ENCODE measurements at regions not wholly inside any gene's neighbourhood (a gene's known extent, or its start where the extent isn't known, plus 50 kb on each side); places are given as distances from the start of the nearest gene placed in this dataset.
A peak's percentile ranks its signal among the peaks of the same experiment; 100 is the strongest.

DNA sequence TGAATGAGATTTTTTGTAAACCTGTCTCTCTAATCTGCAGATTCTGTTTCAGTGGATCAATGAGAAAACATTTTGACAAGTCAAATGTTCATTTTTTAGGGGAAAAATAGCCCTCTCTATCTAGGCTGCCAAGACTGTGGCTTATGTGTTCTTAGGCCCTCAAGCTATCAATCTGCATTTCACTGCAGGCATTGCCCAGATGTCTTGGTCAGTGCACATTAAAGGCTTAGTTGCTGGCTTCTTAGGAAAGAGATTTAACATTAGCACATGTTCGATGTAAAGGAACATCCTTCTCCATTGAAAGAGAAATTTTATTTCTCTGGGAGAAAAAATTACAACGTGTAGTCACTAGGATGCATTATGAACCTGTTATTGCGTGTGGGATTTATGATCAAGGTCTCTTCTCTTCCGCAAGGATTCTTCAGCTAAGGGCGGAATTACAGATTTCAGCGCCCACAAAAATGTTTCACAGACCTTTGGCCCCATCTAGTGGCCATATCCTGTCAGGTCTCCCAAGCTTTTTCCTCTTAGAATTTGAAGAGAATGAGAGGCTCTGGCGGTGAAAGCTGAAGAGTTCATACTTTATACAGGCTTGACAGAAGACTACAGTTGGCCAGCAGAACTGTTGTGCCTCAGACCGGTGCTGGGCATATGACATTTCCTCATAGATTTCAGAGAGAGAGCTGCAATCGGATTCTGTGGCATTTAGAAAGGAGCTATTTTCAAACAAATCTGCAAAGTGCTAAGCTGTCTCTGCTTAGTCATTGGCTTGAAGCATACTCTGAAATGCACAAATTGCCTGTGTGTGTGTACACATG lies 144.6 kb upstream of the NOCT start:
- peak; percentile 72 for ATAC-seq
- TF ChIP-seq GLIS3 (CRISPR knock-in tag; IDR thresholded peaks at IDR 0.05): no peak

DNA sequence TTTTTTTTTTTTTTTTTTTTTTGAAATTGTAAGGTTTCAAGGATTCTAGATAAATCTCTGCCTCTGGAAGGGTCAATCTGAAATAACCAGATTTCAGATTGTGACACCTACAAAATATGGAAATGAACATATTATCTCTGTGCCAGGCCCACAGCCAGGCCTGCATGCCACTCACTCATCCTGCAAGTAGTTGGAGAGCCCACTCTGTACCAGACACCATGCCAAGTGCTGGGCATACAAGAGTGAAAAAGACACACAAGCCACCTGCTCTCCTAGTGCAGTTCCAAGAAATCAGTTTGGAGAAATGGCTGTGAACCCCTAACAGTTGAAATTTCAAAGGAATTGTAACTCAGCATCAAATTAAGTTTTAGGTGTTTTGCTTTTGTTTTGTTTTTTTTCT lies 145.9 kb upstream of the NOCT start:
- TF ChIP-seq CSDC2 (CRISPR knock-in tag; IDR thresholded peaks at IDR 0.05) (no peak), ESRRG (CRISPR knock-in tag; IDR thresholded peaks at IDR 0.05) (no peak), OSR1 (CRISPR knock-in tag; IDR thresholded peaks at IDR 0.05) (no peak), CREB5 (CRISPR knock-in tag; IDR thresholded peaks at IDR 0.05; ENCODE audit: low read depth) (no peak), ARNTL (CRISPR knock-in tag; IDR thresholded peaks at IDR 0.05; ENCODE audit: borderline replicate concordance, low read depth) (no peak), PPARA (CRISPR knock-in tag; IDR thresholded peaks at IDR 0.05; ENCODE audit: borderline replicate concordance) (no peak), RARB (CRISPR knock-in tag; IDR thresholded peaks at IDR 0.05) (no peak), ZNF70 (CRISPR knock-in tag; IDR thresholded peaks at IDR 0.05) (no peak), ZFP30 (CRISPR knock-in tag; IDR thresholded peaks at IDR 0.05) (no peak), TCF4 (CRISPR knock-in tag; IDR thresholded peaks at IDR 0.05; ENCODE audit: borderline replicate concordance) (no peak), TOX (CRISPR knock-in tag; IDR thresholded peaks at IDR 0.05; ENCODE audit: borderline replicate concordance) (no peak), SNAI2 (CRISPR knock-in tag; IDR thresholded peaks at IDR 0.05) (no peak), ISL1 (CRISPR knock-in tag; IDR thresholded peaks at IDR 0.05) (no peak), GLIS3 (CRISPR knock-in tag; IDR thresholded peaks at IDR 0.05) (no peak), POU6F1 (CRISPR knock-in tag; IDR thresholded peaks at IDR 0.05; ENCODE audit: borderline replicate concordance, low read depth) (no peak), BACH2 (CRISPR knock-in tag; IDR thresholded peaks at IDR 0.05; ENCODE audit: borderline replicate concordance) (no peak), ZNF8 (CRISPR knock-in tag; IDR thresholded peaks at IDR 0.05) (no peak), TSHZ2 (CRISPR knock-in tag; IDR thresholded peaks at IDR 0.05) (no peak), ZC3H10 (CRISPR knock-in tag; IDR thresholded peaks at IDR 0.05) (no peak)
- TF ChIP-seq, protein P1, sequence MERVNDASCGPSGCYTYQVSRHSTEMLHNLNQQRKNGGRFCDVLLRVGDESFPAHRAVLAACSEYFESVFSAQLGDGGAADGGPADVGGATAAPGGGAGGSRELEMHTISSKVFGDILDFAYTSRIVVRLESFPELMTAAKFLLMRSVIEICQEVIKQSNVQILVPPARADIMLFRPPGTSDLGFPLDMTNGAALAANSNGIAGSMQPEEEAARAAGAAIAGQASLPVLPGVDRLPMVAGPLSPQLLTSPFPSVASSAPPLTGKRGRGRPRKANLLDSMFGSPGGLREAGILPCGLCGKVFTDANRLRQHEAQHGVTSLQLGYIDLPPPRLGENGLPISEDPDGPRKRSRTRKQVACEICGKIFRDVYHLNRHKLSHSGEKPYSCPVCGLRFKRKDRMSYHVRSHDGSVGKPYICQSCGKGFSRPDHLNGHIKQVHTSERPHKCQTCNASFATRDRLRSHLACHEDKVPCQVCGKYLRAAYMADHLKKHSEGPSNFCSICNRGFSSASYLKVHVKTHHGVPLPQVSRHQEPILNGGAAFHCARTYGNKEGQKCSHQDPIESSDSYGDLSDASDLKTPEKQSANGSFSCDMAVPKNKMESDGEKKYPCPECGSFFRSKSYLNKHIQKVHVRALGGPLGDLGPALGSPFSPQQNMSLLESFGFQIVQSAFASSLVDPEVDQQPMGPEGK (CRISPR knock-in tag; IDR thresholded peaks at IDR 0.05; ENCODE audit: borderline replicate concordance): no peak
- no peak for ATAC-seq

DNA sequence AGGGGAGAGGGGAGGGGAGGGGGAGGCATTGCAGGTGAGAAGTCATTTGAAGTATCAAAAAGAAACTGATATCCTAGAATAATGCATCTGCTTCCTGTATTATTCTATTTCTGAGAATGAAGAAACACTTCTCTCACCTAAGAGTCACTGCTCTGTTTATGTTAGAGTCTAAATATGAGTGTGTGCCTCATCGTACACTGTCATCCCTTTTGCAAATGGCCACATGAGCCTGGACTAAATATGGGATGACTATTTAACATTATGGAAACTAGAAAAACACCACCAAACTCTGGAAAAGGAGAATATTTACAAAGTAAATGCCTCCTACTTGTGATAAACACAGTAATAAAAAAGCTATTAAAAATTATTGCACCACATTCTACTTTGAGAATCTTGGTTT lies 146.4 kb upstream of the NOCT start:
- TF ChIP-seq CREB5 (CRISPR knock-in tag; IDR thresholded peaks at IDR 0.05; ENCODE audit: low read depth) (no peak), GLIS3 (CRISPR knock-in tag; IDR thresholded peaks at IDR 0.05) (no peak), ZC3H10 (CRISPR knock-in tag; IDR thresholded peaks at IDR 0.05) (no peak), BACH2 (CRISPR knock-in tag; IDR thresholded peaks at IDR 0.05; ENCODE audit: borderline replicate concordance) (no peak), TSHZ2 (CRISPR knock-in tag; IDR thresholded peaks at IDR 0.05) (no peak), ZNF565 (CRISPR knock-in tag; conservative IDR thresholded peaks at IDR 0.05; ENCODE audit: low read depth) (no peak), PPARA (CRISPR knock-in tag; IDR thresholded peaks at IDR 0.05; ENCODE audit: borderline replicate concordance) (no peak), ARNTL (CRISPR knock-in tag; IDR thresholded peaks at IDR 0.05; ENCODE audit: borderline replicate concordance, low read depth) (no peak), TCF4 (CRISPR knock-in tag; IDR thresholded peaks at IDR 0.05; ENCODE audit: borderline replicate concordance) (no peak), CSDC2 (CRISPR knock-in tag; IDR thresholded peaks at IDR 0.05) (no peak), ZNF70 (CRISPR knock-in tag; IDR thresholded peaks at IDR 0.05) (no peak)
- no peak for ATAC-seq

Data from SK-N-SH treated with all-trans-retinoic acid at 6 μM for 48 hours (cell line).